Vagina (tissue), 2 donors: ENCODE measurements at regions not wholly inside any gene's neighbourhood (a gene's known extent, or its start where the extent isn't known, plus 50 kb on each side); places are given as distances from the start of the nearest gene placed in this dataset.

Experiments
- DNase-seq, 2 donors: peaks; one replicate each; pipeline ENCODE4 v3.0.0-alpha.2; 2017; ENCODE audit errors: extremely low spot score in 2 of 2
- H3K27ac ChIP-seq: fragments of 200-600 bp; sonication (generic); one replicate; pipeline ENCODE4 v1.5.1; 2019
- H3K27me3 ChIP-seq: fragments of 200-600 bp; sonication (generic); one replicate; pipeline ENCODE4 v1.5.1; 2019
- H3K36me3 ChIP-seq, 2 donors: fragments of 200-600 bp; sonication (generic); one replicate each; pipeline ENCODE4 v1.5.1; 2017 to 2019
- H3K4me1 ChIP-seq: fragments of 200-600 bp; sonication (generic); one replicate; pipeline ENCODE4 v1.5.1; 2019
- H3K4me3 ChIP-seq, 2 donors: fragments of 200-600 bp; sonication (generic); 1 replicate in 1 of 2; 2 replicates in 1 of 2; pipeline ENCODE4 v1.5.1; 2016 to 2019
- H3K9me3 ChIP-seq: fragments of 200-600 bp; sonication (generic); one replicate; pipeline ENCODE4 v1.5.1; 2019
- POLR2A ChIP-seq, 2 donors: fragments of 450-650 bp; IDR thresholded peaks; one replicate each; pipeline ENCODE4 v1.6.1; 2017; ENCODE audit warnings: antibody characterized with exemption in 2 of 2, mild to moderate bottlenecking in 2 of 2, moderate library complexity in 2 of 2
- POLR2AphosphoS5 ChIP-seq, 2 donors: sonication (generic); formaldehyde crosslinking; IDR thresholded peaks; one replicate each; pipeline ENCODE4 v1.9.0; 2017; ENCODE audit warnings: antibody characterized with exemption in 2 of 2, mild to moderate bottlenecking in 2 of 2, low read depth in 1 of 2; ENCODE audit not compliant: insufficient read depth in 1 of 2
- intact Hi-C: fragments of 100-400 bp; cut with DNase I; formaldehyde crosslinking; loops from one replicate; pipeline ENCODE4 v1.15.1; 2023
- TF ChIP-seq, protein P1 (sequence below), 3 experiments: fragments of 450-650 bp in 2 of 3; fragments of 200-600 bp in 1 of 3; sonication (generic) in 1 of 3; IDR thresholded peaks; one replicate each; pipeline ENCODE4 v1.5.1; 2017 to 2019; ENCODE audit warnings: antibody characterized with exemption in 3 of 3, mild to moderate bottlenecking in 2 of 3, moderate library complexity in 2 of 3

DNA sequence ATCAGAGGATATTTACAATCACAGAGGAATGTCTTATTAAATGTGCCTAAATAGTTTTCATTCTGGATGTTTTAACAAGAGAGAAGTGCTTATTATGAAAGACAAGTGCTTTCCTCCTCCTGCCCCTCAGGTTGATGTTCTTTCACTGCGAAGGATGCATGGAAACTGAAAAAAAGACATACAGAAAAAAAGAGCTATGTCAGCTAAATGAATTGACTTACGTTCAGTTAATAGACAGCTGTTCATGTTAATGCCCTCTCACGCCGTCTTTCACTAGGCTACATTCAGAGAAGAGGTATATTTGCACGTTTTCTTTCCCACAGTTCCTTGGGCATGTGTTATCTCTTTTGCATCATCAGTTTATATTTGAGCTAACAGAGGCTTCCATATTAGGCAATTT is 821.8 kb upstream of the PCDH9 start:
- Histone ChIP-seq H3K4me3 (no peak overlapping the region), H3K27me3 (no peaks in the 10 kb centered on the region), H3K27ac (no peak overlapping the region), H3K36me3 (no peaks in the 10 kb centered on the region), H3K4me1 (no peaks in the 10 kb centered on the region), H3K9me3 (no peaks in the 10 kb centered on the region)
- DNase-seq: no peak
- intact Hi-C loops: no loop called here
- TF ChIP-seq, protein P1, sequence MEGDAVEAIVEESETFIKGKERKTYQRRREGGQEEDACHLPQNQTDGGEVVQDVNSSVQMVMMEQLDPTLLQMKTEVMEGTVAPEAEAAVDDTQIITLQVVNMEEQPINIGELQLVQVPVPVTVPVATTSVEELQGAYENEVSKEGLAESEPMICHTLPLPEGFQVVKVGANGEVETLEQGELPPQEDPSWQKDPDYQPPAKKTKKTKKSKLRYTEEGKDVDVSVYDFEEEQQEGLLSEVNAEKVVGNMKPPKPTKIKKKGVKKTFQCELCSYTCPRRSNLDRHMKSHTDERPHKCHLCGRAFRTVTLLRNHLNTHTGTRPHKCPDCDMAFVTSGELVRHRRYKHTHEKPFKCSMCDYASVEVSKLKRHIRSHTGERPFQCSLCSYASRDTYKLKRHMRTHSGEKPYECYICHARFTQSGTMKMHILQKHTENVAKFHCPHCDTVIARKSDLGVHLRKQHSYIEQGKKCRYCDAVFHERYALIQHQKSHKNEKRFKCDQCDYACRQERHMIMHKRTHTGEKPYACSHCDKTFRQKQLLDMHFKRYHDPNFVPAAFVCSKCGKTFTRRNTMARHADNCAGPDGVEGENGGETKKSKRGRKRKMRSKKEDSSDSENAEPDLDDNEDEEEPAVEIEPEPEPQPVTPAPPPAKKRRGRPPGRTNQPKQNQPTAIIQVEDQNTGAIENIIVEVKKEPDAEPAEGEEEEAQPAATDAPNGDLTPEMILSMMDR (IDR thresholded peaks at IDR 0.05): no peak
- no peak for TF ChIP-seq POLR2AphosphoS5 (IDR thresholded peaks at IDR 0.05; ENCODE audit: insufficient read depth in 1 of 2, low read depth in 1 of 2)

DNA sequence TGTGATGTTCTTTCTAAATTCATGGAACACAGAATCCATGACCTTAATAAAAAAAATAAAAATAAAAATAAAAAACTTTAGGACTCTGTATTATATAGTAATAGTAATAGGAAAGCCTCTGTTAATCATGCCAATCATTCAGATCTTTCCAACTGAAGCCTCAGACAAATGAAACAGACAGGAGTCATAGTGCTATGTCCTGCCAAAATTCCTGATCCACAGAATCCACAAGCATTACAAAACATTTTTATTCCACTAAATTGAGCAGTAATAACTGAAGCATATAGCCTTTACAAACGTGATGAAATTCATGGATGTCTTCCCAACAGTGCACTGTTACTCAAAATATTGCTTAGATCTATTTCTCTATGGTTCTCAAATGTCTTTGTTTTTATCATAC is 820.6 kb upstream of the PCDH9 start:
- no peaks in the 10 kb centered on the region for H3K4me1 ChIP-seq
- no peaks in the 10 kb centered on the region for H3K36me3 ChIP-seq
- H3K27me3 ChIP-seq: no peaks in the 10 kb centered on the region
- H3K27ac ChIP-seq: no peak overlapping the region
- no peak for DNase-seq
- no peak overlapping the region for H3K4me3 ChIP-seq
- H3K9me3 ChIP-seq: no peaks in the 10 kb centered on the region
- no peak for TF ChIP-seq POLR2AphosphoS5 (IDR thresholded peaks at IDR 0.05; ENCODE audit: insufficient read depth in 1 of 2, low read depth in 1 of 2)
- TF ChIP-seq POLR2A (IDR thresholded peaks at IDR 0.05): no peak
- TF ChIP-seq, protein P1 (IDR thresholded peaks at IDR 0.05): no peak
- intact Hi-C loops: no loop called here

DNA sequence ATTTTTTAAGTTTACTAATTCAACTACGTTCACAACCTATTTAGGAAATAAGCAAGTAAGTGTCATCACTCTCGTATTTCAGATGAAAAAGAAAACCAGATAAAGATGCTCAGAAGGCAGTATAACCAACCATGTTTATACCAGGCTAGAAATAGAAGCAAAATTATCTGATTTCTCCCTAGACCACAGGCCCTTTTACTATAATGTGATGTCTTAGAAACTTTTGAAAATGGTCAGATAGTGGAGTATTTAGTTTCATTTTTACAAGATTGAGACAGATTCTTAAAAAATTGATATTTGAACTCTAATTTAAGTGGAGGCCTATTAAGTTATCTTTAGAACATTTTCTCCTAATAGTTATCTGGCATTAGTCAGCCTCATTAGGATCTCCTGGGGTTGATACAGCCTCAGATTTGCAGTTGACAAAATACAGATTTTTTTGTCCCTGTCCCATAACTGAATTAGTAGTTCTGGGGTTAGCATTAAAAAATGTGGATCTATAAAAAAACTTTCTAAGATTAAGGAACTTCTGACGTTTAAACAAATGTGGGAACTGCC is 818.7 kb upstream of the PCDH9 start:
- Histone ChIP-seq H3K27me3 (no peaks in the 10 kb centered on the region), H3K4me1 (no peaks in the 10 kb centered on the region), H3K36me3 (no peaks in the 10 kb centered on the region), H3K4me3 (no peak overlapping the region), H3K9me3 (no peaks in the 10 kb centered on the region), H3K27ac (no peak overlapping the region)
- intact Hi-C loops: no loop called here
- no peak for TF ChIP-seq POLR2AphosphoS5 (IDR thresholded peaks at IDR 0.05; ENCODE audit: insufficient read depth in 1 of 2, low read depth in 1 of 2)
- TF ChIP-seq, protein P1 (IDR thresholded peaks at IDR 0.05): no peak
- no peak for TF ChIP-seq POLR2A (IDR thresholded peaks at IDR 0.05)
- DNase-seq: no peak

DNA sequence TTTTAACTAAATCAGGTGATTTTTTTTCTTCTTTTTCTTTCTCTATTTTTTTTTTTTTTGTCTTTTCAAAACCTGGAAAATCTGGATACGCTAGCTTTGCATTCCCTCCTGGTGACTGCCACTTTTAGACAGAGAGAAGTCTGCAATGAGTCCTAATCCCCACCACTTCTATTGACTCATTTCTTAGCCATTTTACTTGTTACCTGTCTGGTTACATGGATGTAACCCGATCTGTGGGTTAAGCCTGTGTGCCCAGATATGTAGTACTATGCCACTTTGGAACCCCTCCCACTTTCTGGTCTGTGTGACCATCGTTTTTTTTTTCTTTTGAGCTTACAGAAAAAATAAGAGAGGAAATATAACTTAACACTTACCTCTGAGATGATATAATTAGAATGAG is 817.8 kb upstream of the PCDH9 start:
- intact Hi-C loops: no loop called here
- no peak for DNase-seq
- H3K27ac ChIP-seq: no peak overlapping the region

DNA sequence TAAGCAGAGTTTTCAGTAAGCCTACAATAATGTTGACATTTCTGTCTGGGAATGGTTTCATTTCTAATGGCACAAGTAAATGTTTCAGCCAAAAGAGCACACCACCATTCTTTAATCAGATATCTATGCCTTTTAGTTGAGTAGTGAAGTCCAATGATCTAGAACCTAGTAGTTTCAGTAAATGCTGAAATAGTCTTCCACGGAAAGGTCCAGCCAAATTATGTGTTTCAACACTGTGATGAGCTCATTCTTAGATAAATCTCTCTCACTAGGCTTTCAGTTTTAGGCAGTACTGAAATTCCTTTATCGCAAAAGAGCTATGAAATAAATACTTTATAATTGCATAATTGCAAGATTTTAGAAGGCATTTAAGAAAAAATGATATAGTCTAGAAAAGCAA is 816.8 kb upstream of the PCDH9 start:
- Histone ChIP-seq H3K9me3 (no peaks in the 10 kb centered on the region), H3K27ac (no peak overlapping the region), H3K4me3 (no peak overlapping the region), H3K4me1 (no peaks in the 10 kb centered on the region), H3K36me3 (no peaks in the 10 kb centered on the region), H3K27me3 (no peaks in the 10 kb centered on the region)
- intact Hi-C loops: no loop called here
- DNase-seq: no peak
- TF ChIP-seq, protein P1 (IDR thresholded peaks at IDR 0.05): no peak
- no peak for TF ChIP-seq POLR2AphosphoS5 (IDR thresholded peaks at IDR 0.05; ENCODE audit: insufficient read depth in 1 of 2, low read depth in 1 of 2)

More for the DNA sequence above, 817.8 kb upstream of the PCDH9 start:
- Histone ChIP-seq H3K27me3 (no peaks in the 10 kb centered on the region), H3K4me3 (no peak overlapping the region), H3K9me3 (no peaks in the 10 kb centered on the region), H3K4me1 (no peaks in the 10 kb centered on the region), H3K36me3 (no peaks in the 10 kb centered on the region)
- TF ChIP-seq, protein P1 (IDR thresholded peaks at IDR 0.05): no peak
- TF ChIP-seq POLR2A (IDR thresholded peaks at IDR 0.05) (no peak), POLR2AphosphoS5 (IDR thresholded peaks at IDR 0.05; ENCODE audit: insufficient read depth in 1 of 2, low read depth in 1 of 2) (no peak)
